SU-DHL-6 (cell line): ENCODE measurements at regions not wholly inside any gene's neighbourhood (a gene's known extent, or its start where the extent isn't known, plus 50 kb on each side); places are given as distances from the start of the nearest gene placed in this dataset.

Experiments used
- H2AFZ ChIP-seq: fragments of 200-600 bp; sonication (generic); 2 replicates; pipeline ENCODE4 v1.6.1; 2014; ENCODE audit warnings: low read depth, mild to moderate bottlenecking, moderate library complexity, mixed read lengths, antibody characterized with exemption, low read length; ENCODE audit not compliant: severe bottlenecking
- H3F3A ChIP-seq: fragments of 200-600 bp; shearing (Covaris generic); 2 replicates; pipeline ENCODE4 v1.6.0; 2016; ENCODE audit warnings: antibody characterized with exemption, mild to moderate bottlenecking; ENCODE audit not compliant: insufficient read depth
- H3K27ac ChIP-seq: fragments of 200-600 bp; sonication (generic); 2 replicates; pipeline ENCODE4 v1.5.1; 2016; ENCODE audit warnings: low read depth, mild to moderate bottlenecking, low read length, moderate library complexity, mixed read lengths
- H3K27me3 ChIP-seq: fragments of 200-600 bp; sonication (generic), shearing (Covaris generic); 2 replicates; pipeline ENCODE4 v1.6.0; 2014; ENCODE audit warnings: mild to moderate bottlenecking, low read length
- H3K36me3 ChIP-seq: fragments of 200-600 bp; sonication (generic); 2 replicates; pipeline ENCODE4 v1.6.1; 2014; ENCODE audit warnings: mild to moderate bottlenecking, low read length, mixed read lengths
- H3K4me2 ChIP-seq: fragments of 300-600, 200-600 bp; shearing (Covaris generic), sonication (generic); 2 replicates; pipeline ENCODE4 v1.6.0; 2014; ENCODE audit warnings: low read length, low read depth, mild to moderate bottlenecking; ENCODE audit not compliant: poor library complexity, severe bottlenecking
- H3K4me3 ChIP-seq: fragments of 200-600 bp; sonication (generic); 2 replicates; pipeline ENCODE4 v1.5.1; 2014; ENCODE audit warnings: antibody characterized with exemption, low read length, mild to moderate bottlenecking, mixed read lengths; ENCODE audit not compliant: insufficient read depth, poor library complexity, severe bottlenecking
- H3K79me2 ChIP-seq: fragments of 200-600 bp; sonication (generic); 2 replicates; pipeline ENCODE4 v1.6.1; 2014; ENCODE audit warnings: mild to moderate bottlenecking, low read length, moderate library complexity; ENCODE audit not compliant: insufficient read depth
- H3K9ac ChIP-seq: fragments of 200-600 bp; sonication (generic); 2 replicates; pipeline ENCODE4 v1.7.0; 2014; ENCODE audit warnings: mild to moderate bottlenecking, low read length
- H3K9me2 ChIP-seq: fragments of 200-600 bp; sonication (generic); replicated peaks from 2 replicates; pipeline ENCODE4 v1.6.1; 2014; ENCODE audit warnings: low read length; ENCODE audit not compliant: insufficient read depth
- H3K9me3 ChIP-seq: fragments of 200-600 bp; sonication (generic); 2 replicates; pipeline ENCODE4 v1.6.1; 2014; ENCODE audit warnings: low read length, mixed read lengths; ENCODE audit not compliant: insufficient read depth
- H4K20me1 ChIP-seq: fragments of 200-600 bp; sonication (generic); 2 replicates; pipeline ENCODE4 v1.6.1; 2014; ENCODE audit warnings: low read depth, mild to moderate bottlenecking, antibody characterized with exemption, low read length, moderate library complexity, mixed read lengths
- CTCF ChIP-seq: fragments of 200-600 bp; sonication (generic); IDR thresholded peaks from one replicate; pipeline ENCODE4 v1.5.1; 2017; ENCODE audit warnings: antibody characterized with exemption, mild to moderate bottlenecking, low read length, moderate library complexity; ENCODE audit not compliant: insufficient read depth, poor library complexity, severe bottlenecking
- EZH2phosphoT487 ChIP-seq: fragments of 200-600 bp; sonication (generic), shearing (Covaris generic); conservative IDR thresholded peaks from 2 replicates; pipeline ENCODE4 v1.6.1; 2018; ENCODE audit warnings: mild to moderate bottlenecking, antibody characterized with exemption, low read length, moderate library complexity, mixed read lengths

- Histone ChIP-seq H3K9me2 (no peaks in the 10 kb centered on the region), H3K4me3 (no peak overlapping the region), H2AFZ (no peak overlapping the region), H3K27ac (no peak overlapping the region), H3K79me2 (no peaks in the 10 kb centered on the region), H3F3A (no peaks in the 10 kb centered on the region), H3K9me3 (no peaks in the 10 kb centered on the region), H4K20me1 (no peaks in the 10 kb centered on the region), H3K27me3 (no peaks in the 10 kb centered on the region), H3K36me3 (no peaks in the 10 kb centered on the region), H3K4me2 (no peak overlapping the region), H3K9ac (no peak overlapping the region)
- TF ChIP-seq EZH2phosphoT487 (no peak), CTCF (no peak)
Observed at GRCh38 chr3:153910387-153910786, 210.8 kb upstream of the ARHGEF26 start.

GRCh38 chr3:153911116-153911515 lies 210.1 kb upstream of the ARHGEF26 start:
- no peak overlapping the region for H3K9ac ChIP-seq
- no peak overlapping the region for H2AFZ ChIP-seq
- no peaks in the 10 kb centered on the region for H3K36me3 ChIP-seq
- H3K27me3 ChIP-seq = no peaks in the 10 kb centered on the region
- H4K20me1 ChIP-seq = no peaks in the 10 kb centered on the region
- H3K9me3 ChIP-seq = no peaks in the 10 kb centered on the region
- H3K27ac ChIP-seq = no peak overlapping the region
- TF ChIP-seq EZH2phosphoT487 (no peak), CTCF (no peak)
- no peaks in the 10 kb centered on the region for H3F3A ChIP-seq
- H3K79me2 ChIP-seq = no peaks in the 10 kb centered on the region
- H3K9me2 ChIP-seq = no peaks in the 10 kb centered on the region
- H3K4me3 ChIP-seq = no peak overlapping the region
- H3K4me2 ChIP-seq = no peak overlapping the region

- Histone ChIP-seq H4K20me1 (no peaks in the 10 kb centered on the region), H3K36me3 (no peaks in the 10 kb centered on the region), H3K9me2 (no peaks in the 10 kb centered on the region), H3K79me2 (no peaks in the 10 kb centered on the region), H2AFZ (no peak overlapping the region), H3F3A (no peaks in the 10 kb centered on the region), H3K9me3 (no peaks in the 10 kb centered on the region), H3K27me3 (no peaks in the 10 kb centered on the region), H3K4me2 (no peak overlapping the region), H3K27ac (no peak overlapping the region), H3K9ac (no peak overlapping the region), H3K4me3 (no peak overlapping the region)
- TF ChIP-seq EZH2phosphoT487 (no peak), CTCF (no peak)
Observed at GRCh38 chr3:153919773-153920172, 201.4 kb upstream of the ARHGEF26 start.
